Neural progenitor cell (in vitro differentiated cells): ENCODE measurements at regions not wholly inside any gene's neighbourhood (a gene's known extent, or its start where the extent isn't known, plus 50 kb on each side); places are given as distances from the start of the nearest gene placed in this dataset.

ENCODE experiments used
- DNase-seq: peaks from one replicate; pipeline ENCODE4 v3.0.0-alpha.2; 2016; ENCODE audit warnings: low spot score
- H2AFZ ChIP-seq: fragments of 200-600 bp; sonication (generic); replicated peaks from 2 replicates; pipeline ENCODE4 v1.6.1; 2016; ENCODE audit warnings: antibody characterized with exemption
- H3F3A ChIP-seq: fragments of 200-600 bp; sonication (generic); 2 replicates; pipeline ENCODE4 v1.6.1; 2016; ENCODE audit warnings: antibody characterized with exemption, low read depth
- H3K27ac ChIP-seq: fragments of 200-600 bp; sonication (generic); 2 replicates; pipeline ENCODE4 v1.5.1; 2016; ENCODE audit warnings: mild to moderate bottlenecking
- H3K27me3 ChIP-seq: fragments of 200-600 bp; sonication (generic); 2 replicates; pipeline ENCODE4 v1.6.1; 2016; ENCODE audit warnings: mild to moderate bottlenecking, moderate library complexity
- H3K36me3 ChIP-seq: fragments of 200-600 bp; sonication (generic); 2 replicates; pipeline ENCODE4 v1.5.1; 2016
- H3K4me1 ChIP-seq: fragments of 200-600 bp; sonication (generic); 2 replicates; pipeline ENCODE4 v1.6.1; 2016; ENCODE audit warnings: mixed run types
- H3K4me2 ChIP-seq: fragments of 200-600 bp; sonication (generic); 2 replicates; pipeline ENCODE4 v1.6.1; 2016
- H3K4me3 ChIP-seq: fragments of 200-600 bp; sonication (generic); 2 replicates; pipeline ENCODE4 v1.5.1; 2016
- H3K79me2 ChIP-seq: fragments of 200-600 bp; sonication (generic); 2 replicates; pipeline ENCODE4 v1.6.1; 2016; ENCODE audit warnings: low read depth
- H3K9ac ChIP-seq: fragments of 200-600 bp; sonication (generic); 2 replicates; pipeline ENCODE4 v1.6.1; 2016
- H3K9me3 ChIP-seq: fragments of 200-600 bp; sonication (generic); 2 replicates; pipeline ENCODE4 v1.5.1; 2016; ENCODE audit warnings: low read depth
- H4K20me1 ChIP-seq: fragments of 200-600 bp; sonication (generic); 2 replicates; pipeline ENCODE4 v1.6.1; 2016; ENCODE audit warnings: low read depth
- H3K27ac Mint-ChIP-seq: 3 replicates; pipeline ENCODE4 v1.8.0; 2021; ENCODE audit warnings: mixed read lengths
- H3K27me3 Mint-ChIP-seq: 2 replicates; pipeline ENCODE4 v1.8.0; 2022; ENCODE audit warnings: low read depth, mild to moderate bottlenecking, inconsistent platforms, moderate library complexity, mixed read lengths; ENCODE audit not compliant: insufficient read depth
- H3K36me3 Mint-ChIP-seq: 3 replicates; pipeline ENCODE4 v1.8.0; 2021; ENCODE audit warnings: mixed read lengths
- H3K4me1 Mint-ChIP-seq: 3 replicates; pipeline ENCODE4 v1.8.0; 2021; ENCODE audit warnings: mixed read lengths
- H3K4me3 Mint-ChIP-seq: 3 replicates; pipeline ENCODE4 v1.8.0; 2021; ENCODE audit warnings: mild to moderate bottlenecking, moderate library complexity, mixed read lengths
- H3K9me3 Mint-ChIP-seq: 3 replicates; pipeline ENCODE4 v1.8.0; 2020; ENCODE audit warnings: mixed read lengths
- EZH2 ChIP-seq: fragments of 200-600 bp; sonication (generic); IDR thresholded peaks from 2 replicates; pipeline ENCODE4 v1.6.1; 2017; ENCODE audit warnings: antibody characterized with exemption, mild to moderate bottlenecking, moderate library complexity
- EZH2phosphoT487 ChIP-seq: fragments of 200-600 bp; sonication (generic); IDR thresholded peaks from 2 replicates; pipeline ENCODE4 v1.6.1; 2017; ENCODE audit warnings: antibody characterized with exemption
- TF ChIP-seq, protein P1 (sequence below): fragments of 200-600 bp; sonication (generic); IDR thresholded peaks from 2 replicates; pipeline ENCODE4 v1.5.1; 2017; ENCODE audit warnings: antibody characterized with exemption, mild to moderate bottlenecking

DNA sequence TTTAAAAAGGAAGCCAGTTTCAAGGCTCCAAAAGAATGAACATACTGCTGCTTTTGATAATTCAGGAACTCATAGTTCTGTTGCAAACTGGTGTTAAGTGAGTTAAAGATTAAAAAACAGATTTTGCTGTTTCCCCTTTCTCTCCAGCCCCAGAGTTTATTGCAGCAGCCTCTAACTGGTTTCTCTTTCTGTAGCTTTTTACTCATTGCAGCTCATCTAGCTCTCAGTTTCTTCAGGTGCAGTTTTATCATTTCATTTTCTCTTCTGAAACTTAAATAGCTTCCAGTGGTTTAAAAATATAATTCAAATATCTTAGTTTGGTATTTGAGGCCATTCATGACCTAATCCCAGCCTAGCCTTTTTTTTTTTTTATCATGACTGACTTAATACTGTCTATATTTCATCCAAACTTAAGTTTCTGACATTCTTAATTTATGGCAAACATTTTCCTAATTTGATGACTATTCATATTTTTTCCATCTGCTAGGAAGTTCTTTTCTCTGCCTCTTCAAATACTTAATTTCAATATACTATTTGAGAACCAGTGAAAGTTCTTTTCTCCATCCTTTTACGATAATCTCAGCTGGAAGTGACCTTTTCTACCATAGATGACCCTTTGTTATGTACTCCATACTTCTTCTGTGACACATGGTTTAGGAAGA lies 252.7 kb upstream of the GRIA1 start:
- Histone ChIP-seq H3K9ac (no peak overlapping the region), H2AFZ (no peak overlapping the region), H3K4me3 (no peak overlapping the region), H4K20me1 (no peaks in the 10 kb centered on the region), H3K4me1 (no peaks in the 10 kb centered on the region), H3F3A (no peaks in the 10 kb centered on the region), H3K36me3 (no peaks in the 10 kb centered on the region), H3K27ac (no peak overlapping the region), H3K79me2 (no peaks in the 10 kb centered on the region), H3K27me3 (no peaks in the 10 kb centered on the region), H3K9me3 (no peaks in the 10 kb centered on the region), H3K4me2 (no peak overlapping the region)
- H3K36me3 Mint-ChIP-seq, result no peaks in the 10 kb centered on the region
- H3K4me1 Mint-ChIP-seq, result peaks cover 7% of the 10 kb centered on the region
- H3K4me3 Mint-ChIP-seq, result no peak overlapping the region
- no peak for TF ChIP-seq EZH2
- TF ChIP-seq, protein P1, sequence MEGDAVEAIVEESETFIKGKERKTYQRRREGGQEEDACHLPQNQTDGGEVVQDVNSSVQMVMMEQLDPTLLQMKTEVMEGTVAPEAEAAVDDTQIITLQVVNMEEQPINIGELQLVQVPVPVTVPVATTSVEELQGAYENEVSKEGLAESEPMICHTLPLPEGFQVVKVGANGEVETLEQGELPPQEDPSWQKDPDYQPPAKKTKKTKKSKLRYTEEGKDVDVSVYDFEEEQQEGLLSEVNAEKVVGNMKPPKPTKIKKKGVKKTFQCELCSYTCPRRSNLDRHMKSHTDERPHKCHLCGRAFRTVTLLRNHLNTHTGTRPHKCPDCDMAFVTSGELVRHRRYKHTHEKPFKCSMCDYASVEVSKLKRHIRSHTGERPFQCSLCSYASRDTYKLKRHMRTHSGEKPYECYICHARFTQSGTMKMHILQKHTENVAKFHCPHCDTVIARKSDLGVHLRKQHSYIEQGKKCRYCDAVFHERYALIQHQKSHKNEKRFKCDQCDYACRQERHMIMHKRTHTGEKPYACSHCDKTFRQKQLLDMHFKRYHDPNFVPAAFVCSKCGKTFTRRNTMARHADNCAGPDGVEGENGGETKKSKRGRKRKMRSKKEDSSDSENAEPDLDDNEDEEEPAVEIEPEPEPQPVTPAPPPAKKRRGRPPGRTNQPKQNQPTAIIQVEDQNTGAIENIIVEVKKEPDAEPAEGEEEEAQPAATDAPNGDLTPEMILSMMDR, result no peak
- no peak for TF ChIP-seq EZH2phosphoT487
- H3K27me3 Mint-ChIP-seq, result peaks cover 2% of the 10 kb centered on the region
- no peak overlapping the region for H3K27ac Mint-ChIP-seq
- DNase-seq, result no peak
- no peaks in the 10 kb centered on the region for H3K9me3 Mint-ChIP-seq

GRCh38 chr5:153257381-153257780 lies 233.1 kb upstream of the GRIA1 start:
- no peaks in the 10 kb centered on the region for H3K4me1 Mint-ChIP-seq
- no peaks in the 10 kb centered on the region for H3K36me3 ChIP-seq
- TF ChIP-seq, protein P1, result no peak
- no peak for TF ChIP-seq EZH2
- TF ChIP-seq EZH2phosphoT487, result no peak

GRCh38 chr5:153258469-153258868 lies 232.0 kb upstream of the GRIA1 start:
- Mint-ChIP-seq H3K27ac (no peak overlapping the region), H3K9me3 (peaks cover under 1% of the 10 kb centered on the region)

More at GRCh38 chr5:153257381-153257780, 233.1 kb upstream of the GRIA1 start:
- Histone ChIP-seq H3K79me2 (no peaks in the 10 kb centered on the region), H2AFZ (no peak overlapping the region), H3K4me3 (no peak overlapping the region), H3K27ac (no peak overlapping the region), H3K4me2 (no peak overlapping the region), H3K27me3 (no peaks in the 10 kb centered on the region), H3F3A (no peaks in the 10 kb centered on the region), H3K9ac (no peak overlapping the region), H3K4me1 (no peaks in the 10 kb centered on the region), H3K9me3 (no peaks in the 10 kb centered on the region), H4K20me1 (no peaks in the 10 kb centered on the region)
- H3K27me3 Mint-ChIP-seq, result no peaks in the 10 kb centered on the region
- no peaks in the 10 kb centered on the region for H3K36me3 Mint-ChIP-seq
- peaks cover 9% of the 10 kb centered on the region for H3K9me3 Mint-ChIP-seq
- H3K4me3 Mint-ChIP-seq, result no peak overlapping the region
- no peak overlapping the region for H3K27ac Mint-ChIP-seq
- DNase-seq, result no peak

More at GRCh38 chr5:153258469-153258868, 232.0 kb upstream of the GRIA1 start:
- H3K27me3 ChIP-seq, result no peaks in the 10 kb centered on the region
- no peak overlapping the region for H3K4me3 ChIP-seq
- H3K79me2 ChIP-seq, result no peaks in the 10 kb centered on the region
- TF ChIP-seq EZH2phosphoT487 (no peak), EZH2 (no peak)
- TF ChIP-seq, protein P1, result no peak
- H3K27ac ChIP-seq, result no peak overlapping the region
- no peaks in the 10 kb centered on the region for H4K20me1 ChIP-seq
- no peak for DNase-seq
- no peaks in the 10 kb centered on the region for H3K9me3 ChIP-seq
- Mint-ChIP-seq H3K27me3 (no peaks in the 10 kb centered on the region), H3K36me3 (no peaks in the 10 kb centered on the region), H3K4me1 (no peaks in the 10 kb centered on the region), H3K4me3 (no peak overlapping the region)
- H3F3A ChIP-seq, result no peaks in the 10 kb centered on the region
- no peak overlapping the region for H3K4me2 ChIP-seq
- no peak overlapping the region for H3K9ac ChIP-seq
- no peaks in the 10 kb centered on the region for H3K36me3 ChIP-seq
- H3K4me1 ChIP-seq, result no peaks in the 10 kb centered on the region
- no peak overlapping the region for H2AFZ ChIP-seq
